ENCODE measurements at regions not wholly inside any gene's neighbourhood (a gene's known extent, or its start where the extent isn't known, plus 50 kb on each side); places are given as distances from the start of the nearest gene placed in this dataset.

GRCh38 chr10:114876602-114877300 is 55.2 kb downstream of the FHIP2A start:
- TF ChIP-seq POLR2A (IDR thresholded peaks at IDR 0.05; ENCODE audit: low read length) (no peak), GATA1 (IDR thresholded peaks at IDR 0.05; ENCODE audit: low read depth, low read length) (no peak)

All from erythroblast (primary cell).